HepG2 (cell line): ENCODE measurements at regions not wholly inside any gene's neighbourhood (a gene's known extent, or its start where the extent isn't known, plus 50 kb on each side); places are given as distances from the start of the nearest gene placed in this dataset.

Source experiments
- ATAC-seq: fragments of 200-7000 bp; cut with Tn5 transposase; 3 replicates; pipeline ENCODE4 v1.9.1; 2020; ENCODE audit warnings: mild to moderate bottlenecking, moderate library complexity
- BruUV-seq: library from RNA; stranded (reverse); fragments of 400-500 nt; replicated peaks from 2 replicates; lab custom pipeline; 2021; lab: Mats Ljungman, UMichigan
- CTCF ChIA-PET: fragments of 300-600 bp; formaldehyde crosslinking; extraction: SDS; loops from one replicate; lab custom pipeline; 2021; ENCODE audit warnings: low total read pairs, inconsistent platforms, low intra/inter-chr PET ratio; lab: Yijun Ruan, JAX
- POLR2A ChIA-PET: fragments of 350-600 bp; sonication (Branson Sonifier 250); formaldehyde crosslinking; loops from one replicate; lab custom pipeline; 2020; ENCODE audit warnings: antibody characterized with exemption, inconsistent platforms; lab: Yijun Ruan, JAX
- DNase-seq: peaks from one replicate; pipeline ENCODE4 v3.0.0-alpha.2; 2015; ENCODE audit warnings: low spot score
- FAIRE-seq: peaks from 3 replicates; lab custom pipeline; 2011; peaks lifted over from hg19 to GRCh38; lab: Jason Lieb, UNC
- H2AFZ ChIP-seq: one replicate; pipeline ENCODE4 v1.6.1; 2011; ENCODE audit warnings: low read length, inconsistent platforms
- H3K27ac ChIP-seq: fragments of 300-600 bp; 3 replicates; pipeline ENCODE4 v1.8.0; 2011; ENCODE audit warnings: mixed run types, mild to moderate bottlenecking, mixed read lengths, low read length, inconsistent platforms; ENCODE audit not compliant: insufficient read depth; ENCODE audit errors: extremely low read length
- H3K27me3 ChIP-seq, 2 experiments: fragments of 200-600 bp in 1 of 2; 2 replicates in 1 of 2; 3 replicates in 1 of 2; pipeline versions ENCODE4 v1.6.0 to v1.8.0; 2011; ENCODE audit warnings: low read length in 2 of 2, mild to moderate bottlenecking in 2 of 2, moderate library complexity in 2 of 2, inconsistent platforms in 1 of 2; ENCODE audit not compliant: insufficient read depth in 2 of 2, control insufficient read depth in 1 of 2
- H3K36me3 ChIP-seq, 2 experiments: fragments of 200-600 bp in 1 of 2; replicated peaks in 1 of 2; 2 replicates in 1 of 2; 3 replicates in 1 of 2; pipeline versions ENCODE4 v1.5.1 to v1.8.0; 2011; ENCODE audit warnings: low read length in 2 of 2, inconsistent platforms in 1 of 2; ENCODE audit not compliant: insufficient read depth in 2 of 2, control insufficient read depth in 1 of 2
- H3K4me1 ChIP-seq: 2 replicates; pipeline ENCODE4 v1.5.1; 2012; ENCODE audit warnings: low read length, inconsistent platforms; ENCODE audit not compliant: insufficient read depth
- H3K4me2 ChIP-seq: 2 replicates; pipeline ENCODE4 v1.6.0; 2011; ENCODE audit warnings: low read depth, low read length, inconsistent platforms
- H3K4me3 ChIP-seq, 3 experiments: fragments of 200-600 bp in 1 of 3; sonication (generic), shearing (Covaris generic) in 1 of 3; replicated peaks in 1 of 3; 2 replicates each; pipeline ENCODE4 v1.5.1; 2011 to 2016; ENCODE audit warnings: low read length in 3 of 3, inconsistent platforms in 2 of 3, low read depth in 2 of 3, mild to moderate bottlenecking in 2 of 3, control low read depth in 1 of 3, mixed read lengths in 1 of 3; ENCODE audit not compliant: insufficient read depth in 1 of 3
- H3K79me2 ChIP-seq: one replicate; pipeline ENCODE4 v1.6.1; 2011; ENCODE audit warnings: low read length, inconsistent platforms; ENCODE audit not compliant: insufficient read depth
- H3K9ac ChIP-seq: 2 replicates; pipeline ENCODE4 v1.6.0; 2011; ENCODE audit warnings: mild to moderate bottlenecking, low read depth, low read length, inconsistent platforms; ENCODE audit not compliant: insufficient read depth
- H3K9me3 ChIP-seq: 2 replicates; pipeline ENCODE4 v1.5.1; 2012; ENCODE audit warnings: mild to moderate bottlenecking, low read length
- H4K20me1 ChIP-seq: 2 replicates; pipeline ENCODE4 v1.6.0; 2011; ENCODE audit warnings: inconsistent platforms, mild to moderate bottlenecking, low read length, moderate library complexity; ENCODE audit not compliant: insufficient read depth
- DRAP1 ChIP-seq: IDR thresholded peaks from 2 replicates; pipeline ENCODE4 v1.6.1; 2016; ENCODE audit warnings: missing genetic modification reagents, missing compliant biosample characterization
- IRX3 ChIP-seq: sonication (generic); formaldehyde crosslinking; IDR thresholded peaks from 2 replicates; pipeline ENCODE4 v1.8.1; 2023; ENCODE audit warnings: mild to moderate bottlenecking, low read depth, missing genetic modification reagents, borderline replicate concordance
- NR2C2 ChIP-seq: sonication (generic); formaldehyde crosslinking; IDR thresholded peaks from 2 replicates; pipeline ENCODE4 v1.4.0; 2020; ENCODE audit warnings: missing genetic modification reagents, mild to moderate bottlenecking, moderate library complexity, borderline replicate concordance
- PHB2 ChIP-seq: fragments of 450-650 bp; IDR thresholded peaks from 2 replicates; pipeline ENCODE4 v1.6.1; 2018; ENCODE audit not compliant: partially characterized antibody
- PRDM4 ChIP-seq: sonication (generic); formaldehyde crosslinking; IDR thresholded peaks from 2 replicates; pipeline ENCODE4 v1.9.0; 2021; ENCODE audit warnings: missing genetic modification reagents, borderline replicate concordance
- SATB2 ChIP-seq: sonication (generic); formaldehyde crosslinking; IDR thresholded peaks from 2 replicates; pipeline ENCODE4 v1.5.0; 2020; ENCODE audit warnings: missing genetic modification reagents
- TBL1XR1 ChIP-seq: fragments of 150-350 bp; IDR thresholded peaks from 2 replicates; pipeline ENCODE4 v1.6.1; 2014; ENCODE audit warnings: borderline replicate concordance, low read length; ENCODE audit not compliant: partially characterized antibody
- TIGD3 ChIP-seq: sonication (generic); formaldehyde crosslinking; IDR thresholded peaks from 2 replicates; pipeline ENCODE4 v1.5.1; 2020; ENCODE audit warnings: mild to moderate bottlenecking, missing genetic modification reagents, borderline replicate concordance
- ZBTB26 ChIP-seq: IDR thresholded peaks from 2 replicates; pipeline ENCODE4 v1.6.1; 2016; ENCODE audit warnings: missing compliant biosample characterization, missing genetic modification reagents, borderline replicate concordance
- ZNF101 ChIP-seq: sonication (generic); formaldehyde crosslinking; IDR thresholded peaks from 2 replicates; pipeline ENCODE4 v1.4.0; 2020; ENCODE audit warnings: mild to moderate bottlenecking, low read depth, missing genetic modification reagents, borderline replicate concordance
- ZNF513 ChIP-seq: sonication (generic); formaldehyde crosslinking; conservative IDR thresholded peaks from 2 replicates; pipeline ENCODE4 v1.5.0; 2020; ENCODE audit warnings: missing genetic modification reagents
- ZNF574 ChIP-seq: sonication (generic); formaldehyde crosslinking; IDR thresholded peaks from 2 replicates; pipeline ENCODE4 v1.4.0; 2020; ENCODE audit warnings: missing genetic modification reagents
- ZNF776 ChIP-seq: sonication (generic); formaldehyde crosslinking; IDR thresholded peaks from 2 replicates; pipeline ENCODE4 v1.4.0; 2020; ENCODE audit warnings: mild to moderate bottlenecking, missing genetic modification reagents
- WGBS: methylation state at CpG from one replicate; pipeline ENCODE4 v1.1.6; 2017; ENCODE audit warnings: low lambda C conversion rate; 5-methylcytosine and 5-hydroxymethylcytosine counted together
- in situ Hi-C: cut with HindIII; loops from 2 replicates; pipeline ENCODE4 v1.10.0; 2017; ENCODE audit warnings: low pct_unique_long_range_greater_than_20kb; ENCODE audit not compliant: extremely low pct_ligation_motif_present
- intact Hi-C: fragments of 100-400 bp; cut with micrococcal nuclease; formaldehyde crosslinking; loops from one replicate; pipeline ENCODE4 v1.10.0; 2022; ENCODE audit not compliant: unreplicated experiment

- no peaks in the 10 kb centered on the region for H3K36me3 ChIP-seq
- no peaks in the 10 kb centered on the region for H4K20me1 ChIP-seq
- no peaks in the 10 kb centered on the region for H3K79me2 ChIP-seq
- H3K9me3 ChIP-seq = peaks cover 90% of the 10 kb centered on the region
- intact Hi-C loops = no loop called here
- H3K27ac ChIP-seq = no peak overlapping the region
- FAIRE-seq (no peak), ATAC-seq (no peak), DNase-seq (no peak)
- no peaks in the 10 kb centered on the region for H3K27me3 ChIP-seq
- H3K4me1 ChIP-seq = no peaks in the 10 kb centered on the region
- no peak overlapping the region for H3K4me3 ChIP-seq
- H3K9ac ChIP-seq = no peak overlapping the region
- ChIA-PET CTCF (no interaction called here), POLR2A (no interaction called here)
- BruUV-seq = no TSS peak
- no peak overlapping the region for H3K4me2 ChIP-seq
- in situ Hi-C loops = no loop called here
- WGBS = 34% methylated on average over 9 of the region's 9 CpGs
- no peak overlapping the region for H2AFZ ChIP-seq
- no peak for TF ChIP-seq TIGD3 (CRISPR knock-in tag)
- TF ChIP-seq TBL1XR1 = no peak
- TF ChIP-seq ZBTB26 (CRISPR knock-in tag) = no peak
- TF ChIP-seq ZNF101 (CRISPR knock-in tag) = no peak
- no peak for TF ChIP-seq SATB2
- no peak for TF ChIP-seq ZNF776
- no peak for TF ChIP-seq PHB2
- TF ChIP-seq IRX3 (CRISPR knock-in tag) = no peak
- TF ChIP-seq ZNF574 (CRISPR knock-in tag) = no peak
- TF ChIP-seq DRAP1 (CRISPR knock-in tag) = no peak
- no peak for TF ChIP-seq PRDM4
- TF ChIP-seq ZNF513 (CRISPR knock-in tag) = no peak
- no peak for TF ChIP-seq NR2C2 (CRISPR knock-in tag)
These were observed 1323.9 kb upstream of the DDX18 start for GRCh38 chr2:116490511-116491145.
